ENCODE measurements at regions not wholly inside any gene's neighbourhood (a gene's known extent, or its start where the extent isn't known, plus 50 kb on each side); places are given as distances from the start of the nearest gene placed in this dataset.

DNA sequence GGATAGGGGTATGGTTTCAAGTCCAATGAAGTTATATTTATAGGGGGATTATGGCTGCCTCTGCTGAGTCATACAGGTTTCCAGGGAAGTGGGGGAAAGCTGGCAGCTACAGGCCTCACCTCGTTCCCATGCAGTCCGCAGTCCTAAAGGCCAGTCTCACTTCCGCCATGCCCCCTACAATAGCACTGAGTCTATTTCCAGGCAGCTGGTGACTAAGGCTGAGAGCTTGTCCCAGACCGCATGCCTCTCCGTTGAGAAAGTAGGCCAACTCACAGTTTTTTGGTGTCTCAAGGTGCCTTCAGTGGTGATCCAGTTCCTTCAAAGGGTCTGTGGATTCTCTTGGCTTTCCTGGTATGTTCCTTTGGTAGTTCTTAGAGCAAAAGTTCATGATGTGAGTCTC, 203.9 kb upstream of the GLI3 start:
- peaks cover 2% of the 10 kb centered on the region for H3K27me3 Mint-ChIP-seq
- H3K4me1 Mint-ChIP-seq (ENCODE audit: low read depth) = no peaks in the 10 kb centered on the region
- no peak overlapping the region for H3K27ac Mint-ChIP-seq
- H3K4me3 Mint-ChIP-seq (ENCODE audit: low read depth) = no peak overlapping the region
- DNase-seq (ENCODE audit: low spot score, unreplicated experiment) = no peak
- no peaks in the 10 kb centered on the region for H3K36me3 Mint-ChIP-seq (ENCODE audit: insufficient read depth)
- peaks cover 27% of the 10 kb centered on the region for H3K9me3 Mint-ChIP-seq (ENCODE audit: low read depth)
- TF ChIP-seq, protein P1, sequence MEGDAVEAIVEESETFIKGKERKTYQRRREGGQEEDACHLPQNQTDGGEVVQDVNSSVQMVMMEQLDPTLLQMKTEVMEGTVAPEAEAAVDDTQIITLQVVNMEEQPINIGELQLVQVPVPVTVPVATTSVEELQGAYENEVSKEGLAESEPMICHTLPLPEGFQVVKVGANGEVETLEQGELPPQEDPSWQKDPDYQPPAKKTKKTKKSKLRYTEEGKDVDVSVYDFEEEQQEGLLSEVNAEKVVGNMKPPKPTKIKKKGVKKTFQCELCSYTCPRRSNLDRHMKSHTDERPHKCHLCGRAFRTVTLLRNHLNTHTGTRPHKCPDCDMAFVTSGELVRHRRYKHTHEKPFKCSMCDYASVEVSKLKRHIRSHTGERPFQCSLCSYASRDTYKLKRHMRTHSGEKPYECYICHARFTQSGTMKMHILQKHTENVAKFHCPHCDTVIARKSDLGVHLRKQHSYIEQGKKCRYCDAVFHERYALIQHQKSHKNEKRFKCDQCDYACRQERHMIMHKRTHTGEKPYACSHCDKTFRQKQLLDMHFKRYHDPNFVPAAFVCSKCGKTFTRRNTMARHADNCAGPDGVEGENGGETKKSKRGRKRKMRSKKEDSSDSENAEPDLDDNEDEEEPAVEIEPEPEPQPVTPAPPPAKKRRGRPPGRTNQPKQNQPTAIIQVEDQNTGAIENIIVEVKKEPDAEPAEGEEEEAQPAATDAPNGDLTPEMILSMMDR (IDR thresholded peaks at IDR 0.05; ENCODE audit: unreplicated experiment) = no peak

DNA sequence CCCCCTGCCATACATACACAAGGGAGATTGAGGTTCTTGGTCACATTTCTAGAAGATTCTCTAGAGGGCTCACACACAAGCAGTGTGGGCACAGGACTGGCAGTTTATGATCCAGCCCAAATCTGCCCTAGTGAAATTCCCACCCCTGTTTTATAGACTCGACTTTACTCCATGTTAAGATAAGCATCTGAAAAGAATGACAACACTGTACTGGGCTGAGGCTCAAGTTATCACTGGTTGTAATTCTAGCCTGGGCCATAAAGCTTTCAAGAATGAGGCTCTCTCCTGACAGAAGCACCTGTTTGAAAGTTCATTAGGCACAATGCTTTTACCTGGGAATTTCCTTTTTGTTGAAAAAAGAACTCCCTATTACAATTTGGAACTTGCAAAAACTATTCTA, 195.6 kb upstream of the GLI3 start:
- H3K4me3 Mint-ChIP-seq (ENCODE audit: low read depth) = no peak overlapping the region
- H3K9me3 Mint-ChIP-seq (ENCODE audit: low read depth) = peaks cover 8% of the 10 kb centered on the region
- DNase-seq (ENCODE audit: low spot score, unreplicated experiment) = no peak
- no peaks in the 10 kb centered on the region for H3K27me3 Mint-ChIP-seq
- no peak overlapping the region for H3K27ac Mint-ChIP-seq
- no peaks in the 10 kb centered on the region for H3K36me3 Mint-ChIP-seq (ENCODE audit: insufficient read depth)
- TF ChIP-seq, protein P1 (IDR thresholded peaks at IDR 0.05; ENCODE audit: unreplicated experiment) = no peak
- no peaks in the 10 kb centered on the region for H3K4me1 Mint-ChIP-seq (ENCODE audit: low read depth)

DNA sequence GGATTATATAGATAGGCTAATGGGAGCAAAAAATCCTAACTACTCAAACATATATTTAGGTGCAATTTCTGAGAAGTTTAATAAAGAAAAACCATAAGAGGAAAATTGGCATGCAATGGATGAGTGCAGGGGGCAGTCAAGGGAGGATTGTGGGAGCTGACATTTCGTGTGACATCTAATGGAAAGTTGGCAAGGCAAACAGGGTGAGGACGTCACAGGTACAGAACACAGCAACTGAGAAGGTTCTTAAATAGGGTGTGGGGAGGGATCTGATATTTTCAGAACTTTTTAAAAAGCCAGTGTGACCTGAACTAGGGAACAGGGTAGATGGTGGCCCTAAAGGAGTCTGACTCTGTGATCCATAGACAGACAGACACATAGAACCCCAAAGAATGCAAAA, 194.9 kb upstream of the GLI3 start:
- Mint-ChIP-seq H3K4me1 (ENCODE audit: low read depth) (no peaks in the 10 kb centered on the region), H3K27ac (no peak overlapping the region), H3K36me3 (ENCODE audit: insufficient read depth) (no peaks in the 10 kb centered on the region), H3K9me3 (ENCODE audit: low read depth) (peaks cover 8% of the 10 kb centered on the region), H3K27me3 (no peaks in the 10 kb centered on the region), H3K4me3 (ENCODE audit: low read depth) (no peak overlapping the region)
- DNase-seq (ENCODE audit: low spot score, unreplicated experiment) = no peak
- TF ChIP-seq, protein P1 (IDR thresholded peaks at IDR 0.05; ENCODE audit: unreplicated experiment) = no peak

DNA sequence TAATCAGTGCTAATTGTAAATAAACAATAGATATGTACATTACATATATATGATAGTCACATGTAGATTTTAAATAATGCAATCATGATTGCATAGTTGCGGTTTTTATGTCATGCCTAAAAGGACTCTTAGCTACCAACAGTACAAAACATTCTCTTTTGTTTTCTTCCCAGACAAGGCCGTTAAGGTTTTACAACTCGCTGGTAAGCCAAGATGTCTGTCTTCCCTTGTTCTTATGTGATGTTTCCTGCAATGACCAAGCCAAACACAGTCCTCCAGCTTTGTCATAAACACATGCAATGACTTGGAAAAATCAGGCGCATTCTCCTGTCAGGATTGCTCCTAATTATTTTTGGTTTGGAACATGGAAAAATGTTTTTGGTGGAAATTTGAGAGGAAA, 192.3 kb upstream of the GLI3 start:
- Mint-ChIP-seq H3K4me3 (ENCODE audit: low read depth) (no peak overlapping the region), H3K36me3 (ENCODE audit: insufficient read depth) (no peaks in the 10 kb centered on the region), H3K27me3 (no peaks in the 10 kb centered on the region), H3K4me1 (ENCODE audit: low read depth) (no peaks in the 10 kb centered on the region), H3K27ac (no peak overlapping the region), H3K9me3 (ENCODE audit: low read depth) (no peaks in the 10 kb centered on the region)
- TF ChIP-seq, protein P1 (IDR thresholded peaks at IDR 0.05; ENCODE audit: unreplicated experiment) = no peak
- DNase-seq (ENCODE audit: low spot score, unreplicated experiment) = no peak

DNA sequence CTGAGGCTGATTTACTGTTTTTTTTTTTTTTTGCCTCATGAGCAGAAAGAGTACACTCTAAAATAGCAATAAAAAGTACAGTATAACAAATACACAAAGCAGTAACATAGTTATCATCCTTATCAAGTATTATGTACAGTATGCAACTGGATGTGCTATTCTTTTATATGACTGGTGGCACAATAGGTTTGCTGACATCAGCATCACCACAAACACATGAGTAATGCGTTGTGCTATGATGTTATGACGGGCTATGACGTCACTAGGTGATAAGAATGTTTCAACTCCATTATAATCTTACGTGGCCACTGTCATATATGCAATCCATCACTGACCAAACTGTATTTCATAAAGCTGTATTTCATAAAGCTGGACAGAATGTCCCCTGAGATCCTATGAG, 189.2 kb upstream of the GLI3 start:
- H3K4me1 Mint-ChIP-seq (ENCODE audit: low read depth) = no peaks in the 10 kb centered on the region
- DNase-seq (ENCODE audit: low spot score, unreplicated experiment) = no peak
- H3K36me3 Mint-ChIP-seq (ENCODE audit: insufficient read depth) = no peaks in the 10 kb centered on the region
- peaks cover 7% of the 10 kb centered on the region for H3K27me3 Mint-ChIP-seq
- H3K9me3 Mint-ChIP-seq (ENCODE audit: low read depth) = no peaks in the 10 kb centered on the region
- TF ChIP-seq, protein P1 (IDR thresholded peaks at IDR 0.05; ENCODE audit: unreplicated experiment) = no peak
- H3K4me3 Mint-ChIP-seq (ENCODE audit: low read depth) = no peak overlapping the region
- no peak overlapping the region for H3K27ac Mint-ChIP-seq
